ENCODE measurements at regions not wholly inside any gene's neighbourhood (a gene's known extent, or its start where the extent isn't known, plus 50 kb on each side); places are given as distances from the start of the nearest gene placed in this dataset.

DNA sequence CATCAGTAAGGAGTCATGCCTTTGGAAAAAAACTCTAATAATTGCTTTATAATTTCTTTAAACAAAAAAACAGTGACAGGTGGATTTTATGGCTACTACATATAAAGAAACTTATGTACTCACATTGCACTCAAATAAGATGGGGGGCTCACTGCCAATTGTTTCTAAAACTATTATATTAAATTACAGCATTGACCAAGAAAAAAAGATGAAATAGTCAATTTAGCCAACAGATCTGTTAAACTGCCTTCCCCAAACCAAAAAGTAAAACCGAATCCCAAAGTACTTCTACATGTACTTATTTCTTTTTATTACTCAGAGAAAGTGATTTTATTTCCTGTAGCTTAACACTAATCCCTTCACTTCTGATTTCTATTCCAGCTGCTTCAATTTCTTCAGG, 716.8 kb upstream of the SLITRK5 start:
- ATAC-seq, result no peak
- FAIRE-seq, result no peak
- no peak for TF ChIP-seq RFX5 (IDR thresholded peaks at IDR 0.05)
- TF ChIP-seq ZNF302 (CRISPR knock-in tag; IDR thresholded peaks at IDR 0.05), result no peak
- TF ChIP-seq, protein P1, sequence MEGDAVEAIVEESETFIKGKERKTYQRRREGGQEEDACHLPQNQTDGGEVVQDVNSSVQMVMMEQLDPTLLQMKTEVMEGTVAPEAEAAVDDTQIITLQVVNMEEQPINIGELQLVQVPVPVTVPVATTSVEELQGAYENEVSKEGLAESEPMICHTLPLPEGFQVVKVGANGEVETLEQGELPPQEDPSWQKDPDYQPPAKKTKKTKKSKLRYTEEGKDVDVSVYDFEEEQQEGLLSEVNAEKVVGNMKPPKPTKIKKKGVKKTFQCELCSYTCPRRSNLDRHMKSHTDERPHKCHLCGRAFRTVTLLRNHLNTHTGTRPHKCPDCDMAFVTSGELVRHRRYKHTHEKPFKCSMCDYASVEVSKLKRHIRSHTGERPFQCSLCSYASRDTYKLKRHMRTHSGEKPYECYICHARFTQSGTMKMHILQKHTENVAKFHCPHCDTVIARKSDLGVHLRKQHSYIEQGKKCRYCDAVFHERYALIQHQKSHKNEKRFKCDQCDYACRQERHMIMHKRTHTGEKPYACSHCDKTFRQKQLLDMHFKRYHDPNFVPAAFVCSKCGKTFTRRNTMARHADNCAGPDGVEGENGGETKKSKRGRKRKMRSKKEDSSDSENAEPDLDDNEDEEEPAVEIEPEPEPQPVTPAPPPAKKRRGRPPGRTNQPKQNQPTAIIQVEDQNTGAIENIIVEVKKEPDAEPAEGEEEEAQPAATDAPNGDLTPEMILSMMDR (IDR thresholded peaks at IDR 0.05), result no peak
- no peak for TF ChIP-seq BHLHE40 (IDR thresholded peaks at IDR 0.05; ENCODE audit: low read depth, low read length)
- TF ChIP-seq ZFP36 (IDR thresholded peaks at IDR 0.05; ENCODE audit: borderline replicate concordance, partially characterized antibody), result no peak
- no peak for TF ChIP-seq SMC3 (IDR thresholded peaks at IDR 0.05)
- no peak for TF ChIP-seq FOSB (CRISPR knock-in tag; IDR thresholded peaks at IDR 0.05)
- TF ChIP-seq MYC (IDR thresholded peaks at IDR 0.05; ENCODE audit: borderline replicate concordance, low read length), result no peak
- TF ChIP-seq PHF8 (IDR thresholded peaks at IDR 0.05; ENCODE audit: borderline replicate concordance, low read depth), result no peak
- TF ChIP-seq MAFK (IDR thresholded peaks at IDR 0.05; ENCODE audit: partially characterized antibody), result no peak
- TF ChIP-seq, protein P2, sequence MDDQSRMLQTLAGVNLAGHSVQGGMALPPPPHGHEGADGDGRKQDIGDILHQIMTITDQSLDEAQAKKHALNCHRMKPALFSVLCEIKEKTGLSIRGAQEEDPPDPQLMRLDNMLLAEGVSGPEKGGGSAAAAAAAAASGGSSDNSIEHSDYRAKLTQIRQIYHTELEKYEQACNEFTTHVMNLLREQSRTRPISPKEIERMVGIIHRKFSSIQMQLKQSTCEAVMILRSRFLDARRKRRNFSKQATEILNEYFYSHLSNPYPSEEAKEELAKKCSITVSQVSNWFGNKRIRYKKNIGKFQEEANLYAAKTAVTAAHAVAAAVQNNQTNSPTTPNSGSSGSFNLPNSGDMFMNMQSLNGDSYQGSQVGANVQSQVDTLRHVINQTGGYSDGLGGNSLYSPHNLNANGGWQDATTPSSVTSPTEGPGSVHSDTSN (IDR thresholded peaks at IDR 0.05), result no peak
- no peak for TF ChIP-seq FOSL2 (IDR thresholded peaks at IDR 0.05)
- TF ChIP-seq FOSL2 (CRISPR knock-in tag; IDR thresholded peaks at IDR 0.05), result no peak
- TF ChIP-seq HOXA7 (CRISPR knock-in tag; IDR thresholded peaks at IDR 0.05), result no peak
- no peak for TF ChIP-seq HOXB13 (CRISPR knock-in tag; IDR thresholded peaks at IDR 0.05; ENCODE audit: low read depth)
- no peak for TF ChIP-seq NR3C1 (IDR thresholded peaks at IDR 0.05)
- no peak for TF ChIP-seq JUNB (IDR thresholded peaks at IDR 0.05)
- no peak for TF ChIP-seq HOXB5 (CRISPR knock-in tag; IDR thresholded peaks at IDR 0.05)
- TF ChIP-seq, protein P3, sequence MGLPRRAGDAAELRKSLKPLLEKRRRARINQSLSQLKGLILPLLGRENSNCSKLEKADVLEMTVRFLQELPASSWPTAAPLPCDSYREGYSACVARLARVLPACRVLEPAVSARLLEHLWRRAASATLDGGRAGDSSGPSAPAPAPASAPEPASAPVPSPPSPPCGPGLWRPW (IDR thresholded peaks at IDR 0.05), result no peak
- TF ChIP-seq, protein P4, sequence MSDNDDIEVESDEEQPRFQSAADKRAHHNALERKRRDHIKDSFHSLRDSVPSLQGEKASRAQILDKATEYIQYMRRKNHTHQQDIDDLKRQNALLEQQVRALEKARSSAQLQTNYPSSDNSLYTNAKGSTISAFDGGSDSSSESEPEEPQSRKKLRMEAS (IDR thresholded peaks at IDR 0.05), result no peak
- H3K4me1 ChIP-seq, result no peaks in the 10 kb centered on the region
- no peak overlapping the region for H3K4me2 ChIP-seq
- no peaks in the 10 kb centered on the region; the same call in 2 of the 3 replicates for H3K9me3 ChIP-seq
- ChIA-PET POLR2A (no interaction called here), CTCF (no interaction called here)
- H3K4me3 ChIP-seq, result no peak overlapping the region
- 21% methylated on average over 1 of the region's 1 CpG for WGBS (ENCODE audit: missing lambda C conversion rate)
- H3K27ac ChIP-seq, result no peak overlapping the region
- no peak for DNase-seq (ENCODE audit: low read depth in 1 of 2, low spot score in 1 of 2)

DNA sequence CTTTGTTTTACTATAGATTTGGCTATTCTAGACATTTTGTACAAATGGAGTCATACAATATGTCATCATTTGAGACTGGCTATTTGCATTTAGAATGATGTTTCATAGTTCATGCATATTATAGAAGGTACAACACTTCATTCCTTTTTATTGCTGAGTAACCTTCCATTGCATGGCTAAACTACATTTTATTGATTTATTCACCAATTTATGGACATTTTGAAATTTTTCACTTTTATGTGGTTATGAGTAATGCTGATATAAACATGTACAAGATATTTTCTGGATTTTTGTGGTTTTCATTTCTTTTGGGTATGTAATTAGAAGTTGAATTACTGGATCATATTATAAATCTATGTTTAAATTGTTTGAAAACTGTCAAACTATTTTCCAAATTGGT, 710.3 kb upstream of the SLITRK5 start:
- Histone ChIP-seq H3K9me3 (no peaks in the 10 kb centered on the region), H3K4me3 (no peak overlapping the region), H3K27ac (no peak overlapping the region), H3K4me2 (no peak overlapping the region), H3K4me1 (no peaks in the 10 kb centered on the region)
- ChIA-PET CTCF (no interaction called here), POLR2A (no interaction called here)
- ATAC-seq (no peak), FAIRE-seq (no peak), DNase-seq (ENCODE audit: low read depth in 1 of 2, low spot score in 1 of 2) (no peak)
- TF ChIP-seq ZC3H11A (IDR thresholded peaks at IDR 0.05) (no peak), TFCP2L1 (CRISPR knock-in tag; IDR thresholded peaks at IDR 0.05) (no peak), CBX8 (IDR thresholded peaks at IDR 0.05) (no peak), GATA3 (IDR thresholded peaks at IDR 0.05; ENCODE audit: borderline replicate concordance) (no peak), HOXB13 (CRISPR knock-in tag; IDR thresholded peaks at IDR 0.05; ENCODE audit: low read depth) (no peak), PHF8 (IDR thresholded peaks at IDR 0.05; ENCODE audit: borderline replicate concordance, low read depth) (no peak), BHLHE40 (IDR thresholded peaks at IDR 0.05; ENCODE audit: low read depth, low read length) (no peak), ZFP36 (IDR thresholded peaks at IDR 0.05; ENCODE audit: borderline replicate concordance, partially characterized antibody) (no peak), KDM1A (IDR thresholded peaks at IDR 0.05; ENCODE audit: low read depth) (no peak), HOXA7 (CRISPR knock-in tag; IDR thresholded peaks at IDR 0.05) (no peak), KDM5A (IDR thresholded peaks at IDR 0.05) (no peak)
- TF ChIP-seq, protein P5, sequence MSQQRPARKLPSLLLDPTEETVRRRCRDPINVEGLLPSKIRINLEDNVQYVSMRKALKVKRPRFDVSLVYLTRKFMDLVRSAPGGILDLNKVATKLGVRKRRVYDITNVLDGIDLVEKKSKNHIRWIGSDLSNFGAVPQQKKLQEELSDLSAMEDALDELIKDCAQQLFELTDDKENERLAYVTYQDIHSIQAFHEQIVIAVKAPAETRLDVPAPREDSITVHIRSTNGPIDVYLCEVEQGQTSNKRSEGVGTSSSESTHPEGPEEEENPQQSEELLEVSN (IDR thresholded peaks at IDR 0.05; ENCODE audit: borderline replicate concordance, low read depth), result no peak
- TF ChIP-seq, protein P3 (IDR thresholded peaks at IDR 0.05), result no peak
- TF ChIP-seq, protein P6, sequence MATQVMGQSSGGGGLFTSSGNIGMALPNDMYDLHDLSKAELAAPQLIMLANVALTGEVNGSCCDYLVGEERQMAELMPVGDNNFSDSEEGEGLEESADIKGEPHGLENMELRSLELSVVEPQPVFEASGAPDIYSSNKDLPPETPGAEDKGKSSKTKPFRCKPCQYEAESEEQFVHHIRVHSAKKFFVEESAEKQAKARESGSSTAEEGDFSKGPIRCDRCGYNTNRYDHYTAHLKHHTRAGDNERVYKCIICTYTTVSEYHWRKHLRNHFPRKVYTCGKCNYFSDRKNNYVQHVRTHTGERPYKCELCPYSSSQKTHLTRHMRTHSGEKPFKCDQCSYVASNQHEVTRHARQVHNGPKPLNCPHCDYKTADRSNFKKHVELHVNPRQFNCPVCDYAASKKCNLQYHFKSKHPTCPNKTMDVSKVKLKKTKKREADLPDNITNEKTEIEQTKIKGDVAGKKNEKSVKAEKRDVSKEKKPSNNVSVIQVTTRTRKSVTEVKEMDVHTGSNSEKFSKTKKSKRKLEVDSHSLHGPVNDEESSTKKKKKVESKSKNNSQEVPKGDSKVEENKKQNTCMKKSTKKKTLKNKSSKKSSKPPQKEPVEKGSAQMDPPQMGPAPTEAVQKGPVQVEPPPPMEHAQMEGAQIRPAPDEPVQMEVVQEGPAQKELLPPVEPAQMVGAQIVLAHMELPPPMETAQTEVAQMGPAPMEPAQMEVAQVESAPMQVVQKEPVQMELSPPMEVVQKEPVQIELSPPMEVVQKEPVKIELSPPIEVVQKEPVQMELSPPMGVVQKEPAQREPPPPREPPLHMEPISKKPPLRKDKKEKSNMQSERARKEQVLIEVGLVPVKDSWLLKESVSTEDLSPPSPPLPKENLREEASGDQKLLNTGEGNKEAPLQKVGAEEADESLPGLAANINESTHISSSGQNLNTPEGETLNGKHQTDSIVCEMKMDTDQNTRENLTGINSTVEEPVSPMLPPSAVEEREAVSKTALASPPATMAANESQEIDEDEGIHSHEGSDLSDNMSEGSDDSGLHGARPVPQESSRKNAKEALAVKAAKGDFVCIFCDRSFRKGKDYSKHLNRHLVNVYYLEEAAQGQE (IDR thresholded peaks at IDR 0.05), result no peak
- TF ChIP-seq, protein P7, sequence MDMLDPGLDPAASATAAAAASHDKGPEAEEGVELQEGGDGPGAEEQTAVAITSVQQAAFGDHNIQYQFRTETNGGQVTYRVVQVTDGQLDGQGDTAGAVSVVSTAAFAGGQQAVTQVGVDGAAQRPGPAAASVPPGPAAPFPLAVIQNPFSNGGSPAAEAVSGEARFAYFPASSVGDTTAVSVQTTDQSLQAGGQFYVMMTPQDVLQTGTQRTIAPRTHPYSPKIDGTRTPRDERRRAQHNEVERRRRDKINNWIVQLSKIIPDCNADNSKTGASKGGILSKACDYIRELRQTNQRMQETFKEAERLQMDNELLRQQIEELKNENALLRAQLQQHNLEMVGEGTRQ (IDR thresholded peaks at IDR 0.05), result no peak
